OCI-LY3 (cell line): ENCODE measurements at regions not wholly inside any gene's neighbourhood (a gene's known extent, or its start where the extent isn't known, plus 50 kb on each side); places are given as distances from the start of the nearest gene placed in this dataset.

ENCODE experiments used
- H2AFZ ChIP-seq: fragments of 200-600, 300-600 bp; shearing (Covaris generic); 2 replicates; pipeline ENCODE4 v1.6.0; 2014; ENCODE audit warnings: antibody characterized with exemption, low read depth, low read length
- H3K27ac ChIP-seq: fragments of 200-600, 300-600 bp; sonication (generic); 2 replicates; pipeline ENCODE4 v1.5.1; 2014; ENCODE audit warnings: mild to moderate bottlenecking, low read length, moderate library complexity, mixed read lengths
- H3K27me3 ChIP-seq: fragments of 200-600, 300-600 bp; sonication (generic); 2 replicates; pipeline ENCODE4 v1.6.1; 2014; ENCODE audit warnings: low read depth, low read length, mixed read lengths
- H3K36me3 ChIP-seq: fragments of 200-600, 300-600 bp; sonication (generic); replicated peaks from 2 replicates; pipeline ENCODE3; 2014; ENCODE audit warnings: low read depth, low read length, mixed read lengths
- H3K4me1 ChIP-seq: fragments of 300-600, 200-600 bp; sonication (generic); 2 replicates; pipeline ENCODE4 v1.6.1; 2014; ENCODE audit warnings: low read length, mixed read lengths
- H3K4me2 ChIP-seq: fragments of 200-600, 300-600 bp; sonication (generic); 2 replicates; pipeline ENCODE4 v1.6.1; 2014; ENCODE audit warnings: low read length, mixed read lengths
- H3K4me3 ChIP-seq: fragments of 300-600, 200-600 bp; sonication (generic); 2 replicates; pipeline ENCODE4 v1.5.1; 2014; ENCODE audit warnings: antibody characterized with exemption, mild to moderate bottlenecking, low read length, moderate library complexity
- H3K79me2 ChIP-seq: fragments of 300-600, 200-600 bp; shearing (Covaris generic); 2 replicates; pipeline ENCODE4 v1.6.1; 2014; ENCODE audit warnings: mild to moderate bottlenecking, low read length, mixed read lengths
- H3K9ac ChIP-seq: fragments of 300-600, 200-600 bp; shearing (Covaris generic); 2 replicates; pipeline ENCODE4 v1.6.0; 2014; ENCODE audit warnings: mild to moderate bottlenecking, low read length, moderate library complexity
- H3K9me3 ChIP-seq: fragments of 200-600, 300-600 bp; shearing (Covaris generic); 2 replicates; pipeline ENCODE4 v1.6.1; 2014; ENCODE audit warnings: low read length, mixed read lengths; ENCODE audit not compliant: insufficient read depth
- H4K20me1 ChIP-seq: fragments of 200-600, 300-600 bp; sonication (generic); 2 replicates; pipeline ENCODE4 v1.6.1; 2016; ENCODE audit warnings: low read length, mixed read lengths; ENCODE audit not compliant: insufficient read depth
- EZH2phosphoT487 ChIP-seq: fragments of 200-600 bp; shearing (Covaris generic); IDR thresholded peaks from 2 replicates; pipeline ENCODE4 v1.6.1; 2018; ENCODE audit warnings: antibody characterized with exemption, mixed run types, low read depth
- TF ChIP-seq, protein P1 (sequence below): fragments of 200-600, 300-600 bp; sonication (generic); IDR thresholded peaks from 2 replicates; pipeline ENCODE4 v1.5.1; 2014; ENCODE audit warnings: antibody characterized with exemption, low read length, low read depth

DNA sequence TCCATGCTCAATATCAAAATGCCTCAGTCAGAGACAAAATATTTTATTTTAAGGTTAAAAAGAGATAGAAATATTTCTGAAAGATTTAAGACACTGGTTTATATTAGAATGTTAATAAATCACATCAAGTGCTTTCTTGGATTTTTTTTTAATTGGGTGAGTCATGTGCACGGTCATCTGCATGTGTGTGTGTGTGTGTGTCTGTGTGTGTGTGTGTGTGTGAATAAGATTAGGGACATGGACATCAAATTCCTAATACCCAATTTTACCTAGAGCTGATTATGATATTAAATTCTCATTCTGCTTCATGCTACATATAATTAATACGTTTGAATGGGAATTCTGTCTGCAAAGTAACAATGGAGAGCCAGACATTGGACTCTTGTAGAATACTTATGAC, 122.9 kb downstream of the BASP1 start:
- Histone ChIP-seq H2AFZ (no peak overlapping the region), H3K79me2 (no peaks in the 10 kb centered on the region), H3K4me3 (no peak overlapping the region), H3K9ac (no peak overlapping the region), H3K27ac (no peak overlapping the region), H3K36me3 (no peaks in the 10 kb centered on the region), H3K27me3 (no peaks in the 10 kb centered on the region), H4K20me1 (no peaks in the 10 kb centered on the region), H3K4me1 (peaks cover 8% of the 10 kb centered on the region), H3K4me2 (no peak overlapping the region), H3K9me3 (no peaks in the 10 kb centered on the region)
- no peak for TF ChIP-seq EZH2phosphoT487
- TF ChIP-seq, protein P1, sequence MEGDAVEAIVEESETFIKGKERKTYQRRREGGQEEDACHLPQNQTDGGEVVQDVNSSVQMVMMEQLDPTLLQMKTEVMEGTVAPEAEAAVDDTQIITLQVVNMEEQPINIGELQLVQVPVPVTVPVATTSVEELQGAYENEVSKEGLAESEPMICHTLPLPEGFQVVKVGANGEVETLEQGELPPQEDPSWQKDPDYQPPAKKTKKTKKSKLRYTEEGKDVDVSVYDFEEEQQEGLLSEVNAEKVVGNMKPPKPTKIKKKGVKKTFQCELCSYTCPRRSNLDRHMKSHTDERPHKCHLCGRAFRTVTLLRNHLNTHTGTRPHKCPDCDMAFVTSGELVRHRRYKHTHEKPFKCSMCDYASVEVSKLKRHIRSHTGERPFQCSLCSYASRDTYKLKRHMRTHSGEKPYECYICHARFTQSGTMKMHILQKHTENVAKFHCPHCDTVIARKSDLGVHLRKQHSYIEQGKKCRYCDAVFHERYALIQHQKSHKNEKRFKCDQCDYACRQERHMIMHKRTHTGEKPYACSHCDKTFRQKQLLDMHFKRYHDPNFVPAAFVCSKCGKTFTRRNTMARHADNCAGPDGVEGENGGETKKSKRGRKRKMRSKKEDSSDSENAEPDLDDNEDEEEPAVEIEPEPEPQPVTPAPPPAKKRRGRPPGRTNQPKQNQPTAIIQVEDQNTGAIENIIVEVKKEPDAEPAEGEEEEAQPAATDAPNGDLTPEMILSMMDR, result no peak

DNA sequence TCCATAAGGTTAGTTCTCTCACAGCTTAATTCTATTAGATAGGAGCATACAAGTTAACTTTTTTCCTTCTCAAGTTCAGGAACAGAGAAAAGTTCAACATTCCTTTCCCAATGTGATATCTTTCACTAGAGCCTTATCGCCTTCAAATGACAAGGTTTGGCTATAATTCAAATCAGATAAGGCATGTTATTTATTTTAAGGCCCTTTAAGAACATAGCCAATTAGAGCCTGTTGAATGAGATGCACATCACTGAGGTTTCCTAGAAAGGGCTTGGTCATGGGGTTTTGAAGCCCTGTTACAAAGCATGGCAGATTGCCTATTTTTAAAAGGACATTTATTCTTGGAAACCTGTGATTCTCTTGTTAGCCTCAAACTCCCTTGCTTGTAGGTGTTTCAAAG, 123.4 kb downstream of the BASP1 start:
- Histone ChIP-seq H3K27ac (no peak overlapping the region), H3K9me3 (no peaks in the 10 kb centered on the region), H2AFZ (no peak overlapping the region), H3K79me2 (no peaks in the 10 kb centered on the region), H3K4me1 (peaks cover 8% of the 10 kb centered on the region), H4K20me1 (no peaks in the 10 kb centered on the region), H3K4me2 (no peak overlapping the region), H3K4me3 (no peak overlapping the region), H3K9ac (no peak overlapping the region), H3K36me3 (no peaks in the 10 kb centered on the region), H3K27me3 (no peaks in the 10 kb centered on the region)
- TF ChIP-seq, protein P1, result no peak
- no peak for TF ChIP-seq EZH2phosphoT487

GRCh38 chr5:17343675-17344074, 126.2 kb downstream of the BASP1 start:
- H3K79me2 ChIP-seq, result no peaks in the 10 kb centered on the region
- peaks cover 8% of the 10 kb centered on the region for H3K4me1 ChIP-seq
- H3K27me3 ChIP-seq, result no peaks in the 10 kb centered on the region
- H3K4me2 ChIP-seq, result peak overlapping the region; percentile 19
- no peak overlapping the region for H3K27ac ChIP-seq
- no peak overlapping the region for H3K9ac ChIP-seq
- no peak for TF ChIP-seq EZH2phosphoT487
- TF ChIP-seq, protein P1, result no peak
- H3K36me3 ChIP-seq, result no peaks in the 10 kb centered on the region
- H3K9me3 ChIP-seq, result no peaks in the 10 kb centered on the region
- no peaks in the 10 kb centered on the region for H4K20me1 ChIP-seq
- no peak overlapping the region for H2AFZ ChIP-seq
- no peak overlapping the region for H3K4me3 ChIP-seq

- no peak overlapping the region for H3K4me2 ChIP-seq
- TF ChIP-seq, protein P1, result no peak
- TF ChIP-seq EZH2phosphoT487, result no peak
- no peak overlapping the region for H3K4me3 ChIP-seq
- H3K4me1 ChIP-seq, result peaks cover 8% of the 10 kb centered on the region
- H2AFZ ChIP-seq, result no peak overlapping the region
- no peak overlapping the region for H3K27ac ChIP-seq
- no peaks in the 10 kb centered on the region for H4K20me1 ChIP-seq
- no peak overlapping the region for H3K9ac ChIP-seq
- no peaks in the 10 kb centered on the region for H3K36me3 ChIP-seq
- H3K27me3 ChIP-seq, result no peaks in the 10 kb centered on the region
- no peaks in the 10 kb centered on the region for H3K79me2 ChIP-seq
- no peaks in the 10 kb centered on the region for H3K9me3 ChIP-seq
These were observed 129.4 kb downstream of the BASP1 start for GRCh38 chr5:17346811-17347210.
